Amniotic epithelial cell (primary cell): ENCODE measurements at regions not wholly inside any gene's neighbourhood (a gene's known extent, or its start where the extent isn't known, plus 50 kb on each side); places are given as distances from the start of the nearest gene placed in this dataset.

Experiments used
- DNase-seq: peaks from one replicate; pipeline ENCODE4 v3.0.0-alpha.2; 2010; ENCODE audit warnings: low read depth

DNA sequence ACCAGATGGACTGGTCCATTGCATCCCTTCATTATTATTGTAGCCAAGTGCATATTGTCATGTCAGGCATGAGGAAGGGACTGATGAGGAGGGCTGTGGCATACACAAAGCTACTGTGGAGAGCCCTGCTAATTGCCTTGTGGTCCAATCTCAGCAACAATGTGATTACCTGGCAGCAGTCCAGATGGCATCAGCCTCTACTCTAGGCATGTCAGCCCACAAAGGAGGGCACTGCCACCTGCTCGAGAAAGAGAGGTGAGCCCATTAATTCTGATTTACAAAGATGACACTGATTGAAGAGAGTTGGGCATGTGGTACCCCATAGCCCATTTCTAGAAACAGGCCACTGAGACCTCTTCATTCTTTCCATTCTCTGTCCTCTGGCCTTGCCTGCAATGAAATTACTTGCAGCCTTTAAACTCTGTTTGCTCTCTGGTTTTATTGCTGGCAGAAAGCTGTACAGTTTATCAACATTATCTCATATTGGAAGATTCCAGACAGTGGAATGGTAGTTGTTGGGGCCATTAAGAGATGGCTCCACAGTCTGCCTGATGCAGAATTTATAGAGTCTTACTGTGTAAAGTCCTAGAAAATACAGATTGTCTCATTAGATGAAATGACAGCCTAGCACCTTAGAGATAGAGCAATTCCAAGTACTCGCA, 307.7 kb downstream of the ARPP21 start:
- no peak for DNase-seq

DNA sequence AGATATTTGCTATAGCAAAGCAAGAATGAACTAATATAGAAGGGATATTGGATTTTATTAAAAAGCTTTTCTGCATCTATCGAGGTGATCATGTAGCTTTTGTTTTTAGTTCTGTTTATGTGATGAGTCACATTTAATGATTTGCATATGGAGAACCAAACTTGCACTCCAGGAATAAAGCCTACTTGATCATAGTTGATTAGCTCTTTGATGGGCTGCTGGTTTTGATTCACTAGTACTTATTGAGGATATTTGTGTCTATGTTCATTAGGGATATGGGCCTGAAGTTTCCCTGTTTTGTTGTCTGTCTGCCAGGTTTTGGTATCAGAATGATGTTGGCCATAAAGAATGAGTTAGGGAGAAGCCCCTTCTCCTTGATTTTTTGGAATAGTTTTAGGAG, 310.7 kb downstream of the ARPP21 start:
- no peak for DNase-seq

DNA sequence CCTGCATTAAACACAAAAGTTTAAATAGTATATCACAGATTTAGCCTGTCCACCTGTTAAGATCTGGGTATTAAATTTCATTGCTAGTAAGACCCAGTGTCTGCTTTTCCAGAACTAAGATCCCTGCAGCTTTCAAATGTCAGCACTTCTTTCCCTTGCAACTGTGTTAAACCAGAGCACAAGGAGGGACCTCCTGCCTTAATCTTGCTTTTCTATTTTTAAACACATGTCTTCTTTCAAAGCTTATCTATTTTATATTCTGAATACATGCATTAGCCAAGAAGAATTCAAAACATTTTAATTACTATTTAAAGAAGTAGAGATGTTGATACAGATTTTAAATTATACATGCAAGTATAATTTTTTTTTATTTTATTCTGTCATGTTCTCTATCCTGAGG, 315.1 kb downstream of the ARPP21 start:
- no peak for DNase-seq

DNA sequence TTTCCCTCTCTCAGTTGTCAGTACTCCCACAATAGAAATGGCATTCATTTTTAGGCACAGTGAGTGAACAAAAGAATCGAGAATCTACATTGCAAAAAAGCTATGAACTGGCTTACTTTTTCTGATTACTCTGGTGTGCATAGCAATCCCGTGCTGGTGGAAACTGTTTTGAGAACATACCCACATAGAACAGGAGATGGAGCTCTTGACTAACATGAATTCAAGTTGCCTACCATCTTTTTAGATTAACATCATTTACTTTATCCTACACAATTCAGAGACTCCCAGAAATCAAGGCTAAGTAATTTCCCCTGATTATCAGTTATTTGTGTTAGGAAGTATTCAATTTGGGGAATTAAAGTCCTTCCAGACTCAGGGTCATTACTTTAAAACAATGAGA, 326.6 kb downstream of the ARPP21 start:
- peak; percentile 18 for DNase-seq

DNA sequence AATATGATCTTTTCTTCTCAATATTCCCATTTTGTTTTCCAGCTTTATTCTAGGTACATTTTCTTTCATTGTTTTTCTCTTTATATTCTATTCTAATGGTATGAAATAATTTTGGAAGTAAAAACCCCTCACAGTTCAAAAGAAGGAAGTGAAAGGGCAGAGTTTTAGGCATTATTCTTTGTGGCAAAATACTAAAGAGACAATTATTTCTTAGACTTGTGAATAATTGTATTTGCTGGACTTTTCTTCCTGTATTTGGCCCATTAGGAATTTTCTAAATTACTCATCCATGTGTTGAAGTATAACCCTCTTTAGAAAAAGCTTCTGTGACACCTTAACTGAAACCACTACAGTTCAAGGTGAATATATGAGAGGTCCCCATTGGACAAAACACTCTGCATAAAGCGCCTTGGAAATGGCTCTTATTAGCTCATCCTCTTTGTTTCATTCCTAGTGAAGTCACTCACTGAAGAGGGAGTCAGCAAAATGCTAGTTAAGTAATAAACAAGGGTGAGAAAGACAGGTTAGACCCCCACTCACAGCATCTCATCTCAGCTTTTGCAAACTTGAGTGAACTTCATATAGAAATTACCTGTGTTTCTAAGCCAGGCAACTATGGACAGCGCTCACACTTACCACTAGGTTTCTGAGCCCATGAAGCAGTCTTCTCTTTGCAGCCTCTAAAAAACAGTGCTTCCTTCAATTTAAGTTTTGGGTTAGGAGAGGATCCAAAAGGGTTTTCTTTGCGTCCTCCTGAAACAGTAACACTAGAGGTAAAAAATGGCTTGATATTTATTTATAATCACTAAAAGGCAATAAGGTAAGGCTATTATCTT, 327.5 kb downstream of the ARPP21 start:
- no peak for DNase-seq

DNA sequence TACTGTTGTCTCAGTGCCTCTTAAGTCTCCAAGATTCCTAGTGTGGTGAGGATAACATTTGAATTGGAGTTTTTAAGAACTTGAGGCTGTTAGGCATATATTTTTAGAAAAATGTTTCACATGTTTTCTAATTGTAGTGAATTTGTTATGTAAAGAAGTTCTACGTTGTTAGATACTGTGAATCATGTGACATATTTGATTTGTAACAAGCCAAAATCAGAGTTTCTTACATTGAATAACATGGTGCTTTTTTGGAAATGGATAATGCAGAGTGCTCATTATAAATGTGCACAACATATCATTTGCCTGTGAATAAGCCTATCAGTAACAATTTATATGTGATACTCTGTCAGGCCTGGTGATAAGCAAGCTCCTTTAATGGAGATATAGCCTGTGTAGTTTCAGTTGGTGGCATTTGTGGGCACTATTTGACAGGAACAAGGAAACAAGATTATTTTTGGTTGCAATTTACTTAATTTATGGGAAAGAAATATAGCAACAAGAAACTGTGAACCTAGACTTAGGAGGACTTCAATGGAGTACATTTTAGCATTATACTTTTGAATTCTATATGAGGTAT, 328.8 kb downstream of the ARPP21 start:
- DNase-seq = no peak

DNA sequence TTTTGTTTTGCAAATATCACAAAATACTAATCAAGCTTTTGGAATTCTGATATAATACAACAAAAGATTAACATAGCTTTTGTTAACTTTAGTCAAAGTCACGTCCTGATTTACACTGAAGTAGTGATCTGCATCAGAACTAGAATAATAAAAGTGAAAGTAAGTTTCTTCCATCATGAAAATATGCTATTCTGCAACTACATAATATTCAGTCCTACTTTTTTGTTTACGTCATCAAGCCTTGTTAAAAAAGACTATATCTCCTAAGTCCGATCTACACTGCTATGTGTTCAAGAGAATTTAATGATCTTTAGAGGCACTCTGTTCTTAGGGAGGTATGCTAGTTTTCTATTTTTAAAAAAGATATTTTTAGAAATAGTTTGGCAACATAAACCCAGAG, 330.1 kb downstream of the ARPP21 start:
- no peak for DNase-seq

DNA sequence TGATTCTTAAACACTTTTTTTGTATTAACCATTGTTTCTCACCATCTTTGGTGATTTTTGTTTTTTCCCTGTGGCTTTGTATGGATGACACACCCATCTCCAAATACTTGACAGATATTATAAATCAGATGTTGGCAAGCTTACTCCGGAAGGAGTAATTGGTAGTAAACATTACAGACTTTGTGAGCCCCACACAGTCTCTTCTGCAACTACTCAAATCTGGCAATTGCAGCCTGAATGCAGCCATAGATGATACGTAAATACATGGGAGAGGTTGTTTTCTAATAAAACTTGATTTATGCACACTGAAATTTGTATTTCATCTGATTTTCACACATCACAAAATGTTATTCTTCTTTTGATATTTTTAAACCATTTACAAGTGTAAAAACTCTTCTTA, 331.5 kb downstream of the ARPP21 start:
- DNase-seq = no peak

DNA sequence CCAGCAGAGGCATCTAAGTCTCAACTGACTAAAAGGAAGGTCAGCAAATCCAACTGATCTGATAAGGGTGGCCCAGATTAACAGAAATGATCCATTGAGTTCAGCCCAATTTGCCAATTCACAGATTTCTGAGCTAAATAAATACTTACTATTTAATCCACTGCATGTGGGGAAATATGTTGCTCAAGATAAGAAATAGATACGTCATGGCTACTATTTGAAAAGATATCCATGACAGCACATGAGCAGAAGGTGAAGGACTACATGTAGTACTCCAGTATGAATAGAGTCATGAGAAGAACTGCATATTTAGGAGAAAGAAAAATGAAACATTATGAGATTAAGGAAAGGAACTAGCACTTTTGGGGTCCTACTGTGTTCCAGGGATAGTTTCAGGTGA, 332.4 kb downstream of the ARPP21 start:
- no peak for DNase-seq

DNA sequence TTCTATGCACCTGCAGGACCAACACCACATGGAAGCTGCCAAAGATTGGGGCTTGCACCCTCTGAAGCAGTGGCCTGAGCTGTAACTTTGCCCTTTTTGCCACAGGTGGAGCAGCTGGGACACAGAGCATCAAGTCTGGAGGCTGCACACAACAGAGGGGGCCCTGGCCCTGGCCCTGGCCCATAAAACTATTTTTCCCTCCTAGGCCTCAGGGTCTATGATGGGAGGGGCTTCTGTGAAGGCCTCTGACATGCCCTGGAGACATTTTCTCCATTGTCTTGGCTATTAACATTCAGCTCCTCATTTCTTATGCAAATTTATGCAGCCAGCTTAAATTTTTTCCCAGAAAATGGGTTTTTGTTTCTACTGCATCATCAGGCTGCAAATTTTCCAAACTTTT, 335.5 kb downstream of the ARPP21 start:
- DNase-seq = no peak

DNA sequence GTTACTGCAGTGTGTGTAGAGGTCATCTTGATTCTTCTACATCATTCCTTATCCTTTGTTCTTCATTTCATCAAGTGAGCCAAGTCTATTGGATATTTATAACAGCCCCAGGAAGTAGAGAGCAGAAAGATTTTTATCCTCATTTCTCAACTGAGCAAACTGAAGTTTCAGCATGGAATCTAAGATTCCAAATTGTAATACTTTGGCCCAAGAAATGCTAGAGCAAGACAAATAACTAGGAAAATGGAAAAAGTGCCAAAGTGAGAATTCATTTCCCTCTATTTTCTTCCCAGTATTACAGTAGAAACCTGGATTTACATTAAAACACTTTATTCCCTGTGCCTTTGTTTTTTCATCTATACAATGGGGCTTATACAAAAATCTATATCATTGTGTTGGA, 346.8 kb downstream of the ARPP21 start:
- no peak for DNase-seq

DNA sequence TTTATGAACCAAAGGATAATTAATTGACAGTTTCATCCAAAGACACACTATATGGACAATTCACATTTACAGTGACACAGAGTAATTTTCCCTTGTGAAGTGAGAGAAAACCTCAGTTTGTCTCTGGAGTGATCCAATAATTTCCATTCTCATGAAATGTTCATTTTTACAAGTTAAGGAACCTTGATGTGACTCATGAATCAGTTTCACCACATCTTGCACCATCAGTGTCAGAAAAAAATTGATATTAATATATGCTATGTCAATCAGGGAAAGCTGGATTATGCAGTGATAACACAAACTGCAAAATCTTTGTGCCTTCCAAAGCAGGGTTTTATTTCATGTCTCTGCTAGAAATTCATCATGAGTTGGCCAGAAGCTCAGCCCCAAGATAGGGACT, 348.1 kb downstream of the ARPP21 start:
- no peak for DNase-seq

DNA sequence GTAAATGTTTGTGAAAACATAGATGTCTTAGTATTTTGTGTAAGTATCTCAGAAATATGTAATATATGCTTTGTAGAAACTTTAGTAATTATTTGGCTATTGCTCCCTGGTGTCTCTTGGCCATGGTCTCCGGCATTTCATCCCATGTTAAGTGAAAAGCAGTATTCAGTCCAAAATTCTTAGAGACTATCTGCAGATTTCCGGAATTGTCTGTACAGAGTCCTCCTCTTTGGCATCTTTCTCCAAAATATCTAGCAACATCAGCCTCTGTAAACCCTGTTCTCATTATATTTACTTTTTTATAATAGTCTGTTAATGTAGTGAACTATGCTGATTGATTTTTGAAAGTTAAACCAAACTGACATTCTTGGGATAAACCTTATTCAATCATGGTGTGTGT, 352.7 kb downstream of the ARPP21 start:
- no peak for DNase-seq

DNA sequence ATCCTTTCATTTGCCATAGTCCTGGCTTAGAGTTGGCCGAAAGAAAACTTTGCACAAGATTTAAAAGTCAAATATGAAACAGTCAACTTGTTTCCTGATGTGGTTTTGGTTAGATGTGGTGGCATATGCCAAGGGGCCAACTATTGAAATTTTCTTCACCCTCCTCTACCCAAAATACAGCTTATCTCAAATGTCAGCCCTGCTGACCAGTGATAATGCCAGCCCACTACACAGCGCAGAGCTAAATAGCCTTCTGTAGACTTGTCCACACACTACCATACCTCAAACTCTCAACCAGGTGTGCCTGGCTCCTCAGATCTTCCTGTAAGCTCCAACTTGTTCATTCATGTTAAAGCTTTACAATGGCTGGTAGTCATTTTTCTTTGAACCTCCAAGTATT, 368.5 kb upstream of the STAC start:
- DNase-seq = no peak

DNA sequence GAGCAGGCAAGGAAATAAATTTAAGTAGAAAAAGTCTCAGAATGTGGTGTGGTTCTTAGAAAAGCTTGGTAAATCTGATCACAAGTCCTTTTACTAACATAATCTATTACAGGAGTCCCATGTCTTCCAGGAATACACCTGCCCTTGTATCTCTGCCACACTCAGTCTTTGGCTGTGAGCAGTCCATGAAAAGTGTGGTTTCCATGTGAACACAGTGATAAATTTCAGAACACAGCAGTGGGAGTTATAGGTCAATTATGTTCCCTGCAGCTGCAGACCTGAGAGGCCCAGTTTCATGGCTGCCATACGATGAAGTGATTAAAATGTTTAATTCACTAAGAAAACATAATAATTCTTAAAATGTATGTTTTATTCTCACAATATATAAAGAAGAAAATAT, 366.9 kb upstream of the STAC start:
- DNase-seq = no peak

DNA sequence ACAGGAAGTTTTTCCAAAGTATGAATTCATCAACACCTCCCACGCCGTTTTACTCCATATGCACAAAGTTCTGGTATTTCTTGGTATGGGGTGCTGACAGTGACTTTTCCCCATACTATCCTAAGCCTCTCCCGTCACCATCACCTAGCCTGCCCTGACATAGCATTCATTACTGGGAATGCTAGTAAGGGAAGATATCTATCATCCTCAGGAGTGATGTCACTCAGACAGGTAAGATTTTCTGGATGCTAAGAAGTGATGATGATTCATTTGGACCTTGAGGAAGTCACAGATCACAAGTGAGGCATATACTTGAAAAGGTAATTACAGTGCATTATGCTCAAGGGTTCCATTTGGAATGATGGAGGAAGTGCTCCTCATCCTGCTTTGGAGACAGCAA, 355.1 kb upstream of the STAC start:
- no peak for DNase-seq

DNA sequence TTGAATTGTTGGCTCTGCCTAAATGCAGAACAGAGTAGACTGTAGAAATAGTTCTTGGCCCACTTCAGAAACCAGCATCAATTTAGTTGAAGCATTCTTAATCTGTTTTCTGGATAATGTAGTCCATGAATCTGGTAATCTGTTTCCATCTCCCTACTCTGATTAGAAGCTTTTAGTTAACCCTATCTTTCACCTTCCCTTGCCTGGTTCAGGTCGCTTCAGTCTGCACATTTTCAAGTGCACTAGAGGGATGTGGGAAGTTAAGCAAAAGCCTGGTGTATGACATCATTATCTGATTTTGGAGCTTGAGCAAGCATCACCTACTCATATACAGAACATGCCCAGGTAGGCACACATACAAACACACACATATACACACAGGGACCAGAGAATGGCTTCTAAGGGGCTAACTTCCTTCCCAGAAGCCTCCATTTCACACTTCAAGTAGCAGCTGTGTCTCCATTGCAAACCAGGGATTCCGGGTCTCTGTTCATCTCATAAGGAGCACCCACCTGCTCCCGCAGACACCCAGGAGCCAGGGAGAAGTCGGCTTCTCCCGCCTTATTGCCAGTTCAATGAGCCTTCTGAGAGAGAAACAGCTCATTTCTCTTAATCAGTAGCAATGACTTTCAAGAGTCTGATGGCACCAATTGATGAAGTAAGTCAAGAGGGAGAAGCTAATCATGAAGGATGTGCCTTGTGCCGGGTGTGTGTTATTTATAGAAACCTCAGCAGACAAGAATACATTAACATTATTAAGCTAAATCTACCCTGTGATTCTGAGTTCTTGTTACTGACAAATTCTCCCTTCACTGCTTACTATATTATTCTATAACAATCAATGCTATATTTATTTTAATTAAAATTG, 347.9 kb upstream of the STAC start:
- DNase-seq = no peak

DNA sequence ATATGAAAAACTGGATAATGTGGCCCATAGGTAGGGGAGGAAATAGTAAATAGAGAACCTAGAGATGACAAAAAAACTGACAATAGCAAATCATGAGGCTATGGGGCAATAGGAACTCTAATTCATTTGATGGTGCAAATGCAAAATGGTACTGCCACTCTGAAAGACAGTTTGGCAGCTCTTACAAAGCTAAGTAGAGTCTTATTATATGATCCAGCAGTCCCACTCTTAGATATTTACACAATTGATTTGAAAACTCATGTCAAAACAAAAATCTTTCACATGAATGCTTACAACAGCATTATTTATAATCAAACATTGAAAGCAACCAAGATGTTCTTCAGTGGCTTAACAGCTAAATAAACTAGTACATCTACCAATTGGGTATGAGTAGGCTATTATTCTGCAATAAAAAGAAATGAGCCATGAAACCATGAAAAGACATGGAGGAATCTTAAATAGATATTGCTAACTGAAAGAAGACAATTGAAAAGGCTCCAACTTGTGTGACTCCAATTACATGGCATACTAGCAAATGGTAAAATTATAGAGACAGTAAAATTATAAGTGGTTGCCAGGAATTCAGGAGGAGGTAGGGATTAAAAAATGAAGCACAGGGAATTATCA, 321.8 kb upstream of the STAC start:
- no peak for DNase-seq

DNA sequence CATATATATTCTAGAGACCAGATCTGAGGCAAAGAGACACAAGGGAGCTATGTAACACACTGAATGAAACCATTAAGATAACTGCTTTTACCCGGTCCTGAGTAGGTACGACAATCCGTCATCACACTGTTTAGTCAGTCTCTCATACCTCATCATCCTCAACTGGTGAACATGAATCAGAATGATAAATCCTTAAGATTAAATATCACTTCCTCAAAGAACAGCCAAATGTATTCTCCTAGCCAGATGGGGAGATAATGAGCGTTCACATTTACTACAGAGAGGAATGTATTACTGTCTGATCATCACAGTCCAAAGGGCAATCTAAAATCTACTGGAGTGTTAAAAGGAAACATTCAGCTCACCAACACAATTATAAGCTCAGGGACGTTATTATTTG, 319.4 kb upstream of the STAC start:
- no peak for DNase-seq

DNA sequence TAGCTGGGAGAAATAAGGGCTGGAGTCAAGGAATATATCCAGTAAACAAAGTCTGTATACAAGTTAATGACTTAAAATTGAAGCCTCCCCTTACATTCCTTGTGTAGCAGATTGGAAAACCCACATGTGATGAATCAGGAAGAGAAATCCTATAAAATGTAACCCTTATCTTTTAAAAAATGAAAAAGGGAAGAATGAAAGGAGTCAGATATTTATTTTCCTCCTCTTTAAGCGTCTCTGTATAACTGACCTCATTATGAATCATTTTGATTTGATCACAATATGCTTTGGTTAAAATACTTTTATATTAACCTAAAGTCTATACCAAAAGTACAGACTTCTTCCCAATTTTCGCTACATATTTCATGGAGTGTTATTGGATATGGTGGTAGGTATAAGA, 316.3 kb upstream of the STAC start:
- no peak for DNase-seq

DNA sequence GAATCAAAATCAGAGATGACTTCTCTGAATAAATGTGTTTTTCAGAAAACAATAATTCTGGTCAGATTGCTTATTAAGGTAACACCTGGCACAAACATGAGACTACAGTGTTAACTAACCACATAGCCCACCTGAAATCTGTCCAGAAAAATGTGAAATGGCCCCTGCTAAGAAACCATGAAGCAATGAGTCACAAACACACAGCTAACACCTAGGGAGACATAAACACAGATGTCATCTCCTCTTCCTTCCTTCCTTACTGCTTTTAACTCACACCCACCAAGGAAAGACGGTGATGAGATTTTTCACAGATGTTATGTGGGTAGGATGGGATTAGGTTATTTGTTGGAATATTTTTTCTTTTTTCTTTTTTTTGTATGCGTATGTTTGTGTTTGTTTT, 315.0 kb upstream of the STAC start:
- no peak for DNase-seq

DNA sequence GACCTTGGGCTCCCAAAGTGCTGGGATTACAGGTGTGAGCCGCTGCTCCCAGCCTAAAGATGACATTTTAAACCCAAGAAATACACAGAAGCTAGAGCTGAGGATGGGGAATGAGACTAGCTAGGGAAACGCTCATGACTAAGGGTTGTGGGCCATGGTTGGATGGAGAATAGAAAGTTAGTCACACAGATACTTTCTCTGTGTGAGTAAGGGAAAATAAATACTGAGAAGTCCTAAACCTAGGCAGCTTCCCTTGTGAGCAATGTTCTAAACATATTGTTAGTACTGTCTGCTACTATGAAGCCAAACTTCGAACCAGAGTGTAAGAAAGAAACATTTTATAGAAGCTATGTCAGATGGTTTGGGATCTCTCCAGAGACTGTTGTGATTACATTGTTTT, 304.8 kb upstream of the STAC start:
- DNase-seq = no peak
